ENCODE measurements at regions not wholly inside any gene's neighbourhood (a gene's known extent, or its start where the extent isn't known, plus 50 kb on each side); places are given as distances from the start of the nearest gene placed in this dataset.

DNA sequence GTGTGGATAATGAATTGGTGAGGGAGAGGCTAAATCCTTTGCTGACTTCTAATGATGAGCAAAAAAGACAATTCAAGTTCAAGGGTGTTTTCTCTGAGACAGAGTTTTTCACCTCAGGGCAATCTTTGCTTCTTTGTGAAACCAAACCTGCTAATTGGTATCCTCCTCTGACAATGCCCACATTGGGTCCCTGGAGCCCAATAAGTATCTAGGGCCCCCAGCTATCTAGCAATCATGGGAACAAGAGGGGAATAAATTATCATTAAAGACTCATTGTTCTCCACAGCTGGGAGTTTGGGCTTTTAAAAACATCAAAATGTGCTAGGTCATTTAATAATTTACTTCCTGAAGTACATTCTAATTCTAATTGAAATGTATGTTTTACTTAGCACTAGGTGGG lies 227.3 kb downstream of the TMEM167A start:
- no peak for DNase-seq (ENCODE audit: low spot score)

DNA sequence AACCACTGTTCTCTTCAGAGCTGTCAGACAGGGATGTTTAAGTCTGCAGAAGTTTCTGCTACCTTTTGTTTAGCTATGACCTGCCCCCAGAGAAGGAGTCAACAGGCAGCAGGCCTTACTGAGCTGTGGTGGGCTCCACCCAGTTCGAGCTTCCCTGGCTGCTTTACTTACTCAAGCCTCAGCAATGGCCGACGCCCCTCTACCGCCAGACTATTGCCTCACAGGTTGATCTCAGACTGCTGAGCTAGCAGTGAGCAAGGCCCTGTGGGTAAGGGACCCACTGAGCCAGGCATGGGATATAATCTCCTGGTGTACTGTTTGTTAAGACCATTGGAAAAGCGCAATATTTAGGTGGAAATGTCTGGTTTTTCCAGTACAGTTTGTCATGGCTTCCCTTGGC lies 229.6 kb downstream of the TMEM167A start:
- no peak for DNase-seq (ENCODE audit: low spot score)

DNA sequence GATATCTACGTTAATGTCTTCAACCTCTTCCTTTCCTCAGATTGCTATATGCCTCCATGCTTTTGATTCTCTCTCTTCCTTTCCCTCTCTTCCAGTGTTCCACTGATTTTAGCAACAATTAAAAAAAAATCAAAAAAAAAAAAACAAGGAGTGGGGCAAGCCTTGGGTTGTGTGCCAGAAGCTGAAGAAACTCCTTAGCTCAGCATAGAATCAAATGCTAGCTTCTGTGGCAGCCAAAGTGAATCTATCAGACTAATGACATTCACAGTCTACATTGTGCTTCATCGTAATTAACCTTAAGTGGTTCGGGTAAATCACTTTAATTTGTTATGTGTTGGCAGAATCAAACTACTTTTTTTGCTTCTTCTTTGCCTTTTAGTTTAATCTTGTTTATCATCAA lies 237.3 kb downstream of the TMEM167A start:
- DNase-seq (ENCODE audit: low spot score), result no peak

DNA sequence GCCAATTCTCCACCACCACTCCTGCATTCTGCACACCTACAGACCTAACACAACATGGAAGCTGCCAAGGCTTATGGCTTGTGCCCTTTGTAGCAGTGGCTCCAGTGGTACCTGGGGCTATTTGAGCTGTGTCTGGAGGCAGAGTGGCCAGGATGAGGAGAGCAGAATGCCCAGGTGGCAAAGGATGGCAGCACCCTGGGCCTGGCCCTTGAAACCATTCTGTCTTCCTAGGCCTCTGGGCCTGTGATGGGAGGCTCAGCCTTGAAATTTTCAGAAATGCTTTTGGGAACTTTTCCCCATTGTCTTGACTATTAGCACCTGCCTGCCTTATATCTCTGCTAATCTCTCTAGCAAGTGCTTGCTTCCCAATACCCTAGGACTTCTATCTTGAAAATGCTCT lies 241.7 kb downstream of the TMEM167A start:
- DNase-seq (ENCODE audit: low spot score), result no peak

DNA sequence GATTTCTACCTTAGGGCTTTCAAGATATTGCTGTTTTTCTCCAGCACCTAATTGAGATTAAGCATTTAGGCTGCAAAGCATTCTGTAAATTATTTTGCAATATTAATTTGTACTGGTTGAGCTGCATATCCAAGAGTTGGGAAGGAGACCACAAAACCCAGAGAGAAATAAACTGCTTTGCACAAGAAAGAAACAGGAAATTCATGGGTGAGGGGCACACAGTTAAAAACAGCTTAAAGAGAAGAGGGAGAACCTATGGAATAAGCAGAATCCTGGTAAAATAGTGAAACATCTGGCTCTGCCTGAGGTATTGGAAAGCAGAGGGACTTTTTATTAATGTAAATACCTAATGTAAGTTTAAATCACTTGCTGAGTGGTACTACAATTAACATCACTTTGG lies 243.0 kb downstream of the TMEM167A start:
- no peak for DNase-seq (ENCODE audit: low spot score)

DNA sequence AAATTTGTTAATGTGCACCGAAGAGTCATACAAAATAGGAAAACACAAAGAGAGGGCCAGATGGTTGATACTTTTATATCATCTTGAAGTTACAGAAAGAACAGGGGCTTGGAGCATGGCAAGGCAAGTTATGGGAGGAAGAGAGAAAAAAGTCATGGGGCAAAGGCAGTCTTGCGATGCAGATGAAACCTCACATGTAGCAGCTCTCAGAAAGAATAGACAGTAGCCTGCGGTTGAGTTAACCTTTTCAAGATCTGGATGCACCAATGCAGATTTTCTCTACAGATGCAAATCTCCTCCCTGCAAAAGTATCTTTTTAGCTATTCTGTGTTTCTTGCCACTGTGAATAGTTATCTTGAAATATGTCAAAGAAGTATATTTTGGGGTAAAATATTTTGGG lies 243.9 kb downstream of the TMEM167A start:
- DNase-seq (ENCODE audit: low spot score), result no peak

DNA sequence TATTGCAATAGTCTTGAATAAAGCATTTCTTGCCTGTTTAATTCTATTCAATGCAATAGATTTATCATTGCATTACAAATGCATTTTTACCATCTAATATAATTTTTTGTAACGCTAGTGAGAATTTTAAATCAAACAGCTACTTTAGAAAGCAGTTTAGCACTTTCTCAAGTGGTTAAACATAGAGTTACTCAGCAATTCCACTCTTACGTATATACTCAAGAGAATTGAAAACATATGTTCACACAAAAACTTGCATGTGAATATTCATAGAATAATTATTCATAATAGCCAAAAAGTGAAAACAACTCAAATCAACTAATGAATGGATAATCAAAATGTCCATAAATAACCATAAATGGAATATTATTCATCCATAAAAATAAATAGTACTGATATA lies 244.7 kb downstream of the TMEM167A start:
- no peak for DNase-seq (ENCODE audit: low spot score)

DNA sequence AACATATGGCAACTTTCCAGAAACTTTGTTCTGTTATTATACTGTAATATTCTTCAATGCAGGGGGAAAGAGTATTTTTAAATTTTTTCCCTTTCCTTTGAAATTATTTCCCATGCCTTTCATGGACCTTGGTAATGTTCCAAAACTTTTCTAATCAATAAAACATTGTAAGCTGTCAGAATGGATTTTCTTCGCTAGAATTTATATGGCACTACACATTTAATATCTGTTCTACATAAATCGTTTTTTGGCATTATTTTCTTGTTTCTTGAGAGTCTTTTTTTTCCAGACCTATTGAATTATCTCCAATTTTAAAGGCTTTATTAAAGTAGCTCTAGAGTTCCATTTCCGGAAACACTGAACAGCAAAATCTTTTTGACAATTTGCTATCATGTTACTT lies 249.0 kb downstream of the TMEM167A start:
- no peak for DNase-seq (ENCODE audit: low spot score)

DNA sequence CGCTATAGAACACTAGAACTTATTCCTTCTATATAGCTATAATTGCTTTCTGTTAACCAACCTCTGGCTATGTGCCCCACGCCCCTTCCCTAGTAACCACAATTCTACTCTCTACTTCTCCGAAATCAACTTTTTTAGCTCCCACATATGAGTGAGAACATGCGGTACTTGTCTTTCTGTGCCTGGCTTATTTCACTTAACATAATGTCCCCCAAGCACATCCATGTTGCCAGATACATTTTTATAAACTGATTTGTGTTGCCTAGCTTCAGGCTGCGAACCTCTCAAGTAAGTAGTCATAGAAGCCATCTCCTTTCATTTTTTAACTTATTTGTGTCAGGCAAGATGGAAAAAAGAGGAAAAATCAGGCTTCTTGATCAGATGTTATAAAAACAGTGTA lies 249.5 kb downstream of the TMEM167A start:
- no peak for DNase-seq (ENCODE audit: low spot score)

DNA sequence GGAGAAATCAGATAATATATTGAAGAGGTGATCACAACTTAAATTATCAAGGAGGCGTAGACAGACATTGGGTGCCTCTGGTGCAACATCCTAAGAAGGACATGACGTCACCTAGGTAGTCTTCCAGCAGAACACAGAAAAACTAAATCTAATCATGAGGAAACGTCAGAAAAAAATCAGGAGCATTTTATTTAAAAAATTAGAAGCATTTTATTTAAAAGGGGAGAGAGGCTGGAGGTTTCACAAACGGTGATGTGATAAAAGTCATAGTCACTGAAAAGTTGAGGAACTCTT lies 254.6 kb downstream of the TMEM167A start:
- no peak for DNase-seq (ENCODE audit: low spot score)

DNA sequence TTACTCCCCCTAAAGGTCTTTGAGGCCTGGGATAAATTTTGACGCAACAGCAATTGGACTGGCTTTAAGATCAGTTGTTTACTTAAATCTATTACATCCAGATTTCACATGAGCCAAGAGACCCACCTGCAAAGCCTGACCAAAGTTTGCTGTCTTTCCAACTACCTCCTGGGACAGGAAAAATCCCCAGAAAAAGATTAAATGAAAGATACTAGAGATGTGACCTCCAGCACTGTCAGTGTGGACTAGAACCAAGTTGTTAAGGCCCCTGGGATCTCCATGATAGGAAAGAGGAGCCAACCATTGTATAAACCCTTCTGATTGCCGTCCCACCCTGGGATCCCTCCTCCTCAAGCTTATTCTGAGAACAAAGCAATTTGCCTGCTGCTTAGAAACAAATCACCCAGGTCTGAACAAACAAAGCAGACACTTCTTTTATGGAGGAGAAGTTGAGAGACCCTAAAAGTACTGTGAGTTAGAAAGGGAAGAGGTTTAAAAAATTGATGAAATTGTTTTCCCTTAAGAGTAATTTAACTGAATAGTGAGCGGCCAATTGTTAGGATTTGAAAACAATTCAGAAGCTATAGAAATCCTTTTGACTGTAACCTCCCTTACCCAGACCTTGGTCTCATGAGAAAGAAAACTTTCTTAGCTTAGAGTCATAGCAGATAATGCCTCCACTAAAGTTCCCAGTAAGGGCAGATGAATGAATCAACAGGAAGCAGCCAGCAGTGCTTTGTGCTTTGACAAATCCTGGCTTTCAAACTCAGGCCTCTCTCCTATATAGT lies 255.2 kb downstream of the TMEM167A start:
- DNase-seq (ENCODE audit: low spot score), result no peak

DNA sequence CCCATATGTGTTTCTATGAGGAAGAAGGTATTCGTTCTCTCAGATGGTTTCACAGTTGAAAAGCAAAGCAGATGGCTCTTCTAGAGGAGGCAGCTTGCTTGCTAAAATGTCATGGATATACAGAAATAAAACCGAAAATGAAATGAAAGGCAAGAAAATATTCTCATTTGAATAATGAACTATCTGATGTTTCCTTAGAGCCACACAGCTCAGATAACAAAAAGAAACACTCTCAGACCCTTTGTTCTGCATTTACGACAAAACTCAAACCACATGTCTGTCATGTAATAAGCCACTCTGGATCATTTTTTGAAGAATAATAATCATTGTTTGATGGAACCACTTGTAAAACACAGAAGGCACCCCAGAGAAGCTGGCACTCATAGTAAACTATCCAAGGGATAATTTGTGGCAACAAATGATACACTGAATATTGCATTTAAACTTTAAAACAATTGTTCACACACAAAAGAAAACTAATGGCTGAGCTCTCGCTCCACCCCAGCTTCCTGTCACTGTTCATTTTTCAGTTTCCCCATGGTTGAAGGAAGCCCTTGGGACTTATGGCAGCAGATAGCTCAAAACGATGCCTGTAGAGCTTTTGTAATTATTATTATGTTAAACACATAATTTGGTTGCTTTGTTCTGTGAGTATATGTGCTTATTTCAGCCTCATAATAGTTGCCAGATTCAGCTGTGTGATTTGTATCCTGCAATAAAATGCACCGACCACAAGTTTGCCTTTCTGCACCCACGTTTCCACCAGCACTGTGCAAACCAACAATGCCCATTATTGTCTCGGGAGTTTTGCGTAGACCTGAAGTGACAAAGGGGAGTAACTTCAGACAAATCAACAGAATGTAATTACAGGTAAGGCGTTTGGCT lies 256.0 kb downstream of the TMEM167A start:
- no peak for DNase-seq (ENCODE audit: low spot score)

DNA sequence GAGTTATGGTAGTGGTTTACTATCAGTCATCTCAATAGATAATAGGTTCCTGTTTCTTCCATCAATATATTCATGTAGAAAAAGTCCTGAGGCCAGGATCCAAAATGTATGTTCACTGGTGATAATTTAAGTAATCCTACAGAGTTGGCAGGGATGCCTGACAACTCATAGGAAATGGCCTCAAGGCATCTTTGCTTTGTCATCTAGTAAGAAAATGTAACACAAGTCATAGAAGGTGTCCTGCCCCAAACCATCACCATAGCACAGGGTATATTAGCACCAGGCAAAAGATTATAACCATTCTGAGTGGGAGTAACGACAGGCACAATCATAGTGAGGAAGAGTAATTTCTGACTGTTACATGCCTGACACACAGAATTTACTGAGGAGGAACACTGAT lies 257.0 kb downstream of the TMEM167A start:
- no peak for DNase-seq (ENCODE audit: low spot score)

DNA sequence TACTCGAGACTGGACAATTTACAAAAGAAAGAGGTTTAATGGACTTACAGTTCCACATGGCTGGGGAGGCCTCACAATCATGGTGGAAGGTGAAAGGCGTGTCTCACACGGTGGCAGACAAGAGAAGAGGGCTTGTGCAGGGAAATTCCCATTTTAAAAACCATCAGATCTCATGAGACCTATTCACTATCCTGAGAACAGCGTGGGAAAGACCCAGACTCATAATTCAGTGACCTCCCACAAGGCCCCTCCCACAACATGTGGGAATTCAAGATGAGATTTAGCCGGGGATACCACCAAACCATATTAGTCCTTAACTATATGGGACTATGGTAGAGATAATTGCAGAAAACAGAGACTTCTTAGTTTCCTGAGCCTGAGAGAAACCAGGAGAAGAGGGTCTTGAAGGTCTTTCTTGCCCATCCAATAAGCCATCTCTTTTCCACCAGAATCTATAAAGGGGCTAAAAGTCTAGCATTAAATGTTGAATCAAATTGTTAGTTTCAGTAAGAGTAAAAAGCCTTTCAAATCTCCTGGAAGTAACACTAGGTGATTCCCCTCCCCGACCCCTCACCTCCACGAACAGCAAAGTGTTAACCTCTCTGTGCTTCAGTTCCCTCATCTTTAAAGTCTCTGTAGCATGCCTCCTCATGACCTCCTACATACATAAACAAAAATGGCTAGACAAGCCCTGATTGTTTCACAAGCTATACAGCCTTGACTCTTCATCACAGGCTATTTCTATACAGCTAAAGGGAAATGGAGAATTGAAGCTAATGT lies 259.1 kb downstream of the TMEM167A start:
- no peak for DNase-seq (ENCODE audit: low spot score)

DNA sequence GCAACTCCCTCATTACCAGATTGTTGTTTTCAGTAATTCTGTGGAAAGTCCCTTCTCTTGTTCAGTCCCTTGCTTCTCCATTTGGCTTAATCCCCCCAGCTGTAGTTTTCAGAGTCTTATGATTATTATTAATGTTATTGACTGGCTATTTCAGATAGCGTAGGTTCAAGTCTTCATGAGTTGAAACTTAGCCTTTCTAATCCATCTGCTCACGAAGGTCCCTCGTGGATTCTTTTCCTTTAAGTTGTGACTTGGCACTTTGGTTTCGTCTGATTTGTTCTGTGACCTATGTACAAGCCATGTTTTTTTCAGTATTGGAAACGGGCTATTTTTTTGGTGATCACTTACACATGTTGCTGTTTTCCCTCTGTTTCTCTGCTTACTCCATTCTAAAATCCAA lies 260.3 kb downstream of the TMEM167A start:
- DNase-seq (ENCODE audit: low spot score), result no peak

DNA sequence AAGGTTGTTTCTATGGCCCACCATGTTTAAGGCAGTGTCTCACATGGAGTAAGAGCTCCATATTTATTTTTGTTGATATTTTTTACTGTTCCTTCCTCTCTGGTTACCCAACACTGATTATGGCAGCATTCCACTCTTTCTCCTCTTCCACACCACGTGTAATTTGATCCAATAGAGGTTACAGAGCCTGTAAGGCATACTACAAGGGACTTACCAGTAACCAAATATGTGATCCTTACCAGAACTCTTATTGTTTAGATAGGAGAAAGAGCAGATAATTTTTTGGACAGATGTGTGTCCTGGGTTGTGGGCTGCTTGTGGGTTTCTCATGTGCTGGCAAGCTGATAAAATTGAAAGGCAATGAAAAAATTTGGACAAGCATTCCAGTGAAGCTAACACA lies 261.3 kb downstream of the TMEM167A start:
- DNase-seq (ENCODE audit: low spot score), result no peak

DNA sequence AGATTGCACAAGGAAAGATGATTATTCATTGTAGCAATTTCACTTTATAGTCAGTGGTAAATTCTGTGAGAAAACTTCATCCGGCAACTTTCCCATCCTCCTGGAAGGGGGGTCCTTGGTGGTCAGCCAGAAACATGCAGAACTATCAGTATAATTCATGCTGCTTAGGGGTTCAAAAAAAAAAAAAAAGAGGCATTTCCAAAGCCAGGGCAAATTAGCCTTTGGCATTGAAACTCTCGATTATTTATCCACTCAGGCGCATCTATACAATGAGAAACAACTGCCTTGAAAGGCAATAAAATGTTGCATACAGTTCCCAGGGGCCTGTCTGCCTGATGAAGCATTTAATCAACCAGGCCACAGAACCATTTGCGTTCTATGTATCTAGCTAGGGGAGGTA lies 263.3 kb downstream of the TMEM167A start:
- DNase-seq (ENCODE audit: low spot score), result no peak

DNA sequence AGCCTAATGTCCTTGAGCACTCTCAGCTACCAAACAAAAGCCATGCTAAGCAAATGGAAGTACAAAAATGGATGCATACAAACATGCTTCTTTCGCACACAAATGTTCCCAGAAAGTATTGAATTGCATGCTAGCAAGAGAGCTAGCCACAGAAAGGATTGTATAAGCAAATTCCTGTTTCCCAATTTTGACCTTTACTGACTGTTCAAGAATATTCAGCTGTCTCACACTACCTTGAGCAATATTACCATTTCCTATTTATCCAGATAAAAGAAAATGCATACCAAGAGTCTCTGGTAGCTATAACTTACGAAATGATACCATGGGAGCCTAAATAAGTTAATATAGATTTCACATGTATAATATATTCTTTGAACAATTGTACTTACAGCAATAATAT lies 264.6 kb downstream of the TMEM167A start:
- no peak for DNase-seq (ENCODE audit: low spot score)

DNA sequence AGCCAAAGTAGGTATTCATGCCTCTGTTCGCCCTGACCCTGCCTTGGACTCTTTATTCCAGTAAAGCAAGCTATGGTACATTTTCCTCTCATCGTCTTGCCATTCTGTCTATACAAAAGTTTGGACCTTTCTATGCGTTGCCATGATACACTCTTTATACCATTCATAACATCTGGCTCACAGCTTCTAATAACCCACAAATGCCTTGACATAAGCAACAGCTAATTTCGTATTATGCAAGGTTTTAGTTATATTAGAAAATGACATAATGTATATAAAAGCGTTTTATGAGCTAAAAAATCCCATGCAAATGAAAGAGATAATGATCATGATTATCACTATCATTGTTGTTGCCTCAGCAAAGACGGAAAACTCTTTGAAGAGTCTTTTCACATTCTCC lies 265.7 kb downstream of the TMEM167A start:
- no peak for DNase-seq (ENCODE audit: low spot score)

DNA sequence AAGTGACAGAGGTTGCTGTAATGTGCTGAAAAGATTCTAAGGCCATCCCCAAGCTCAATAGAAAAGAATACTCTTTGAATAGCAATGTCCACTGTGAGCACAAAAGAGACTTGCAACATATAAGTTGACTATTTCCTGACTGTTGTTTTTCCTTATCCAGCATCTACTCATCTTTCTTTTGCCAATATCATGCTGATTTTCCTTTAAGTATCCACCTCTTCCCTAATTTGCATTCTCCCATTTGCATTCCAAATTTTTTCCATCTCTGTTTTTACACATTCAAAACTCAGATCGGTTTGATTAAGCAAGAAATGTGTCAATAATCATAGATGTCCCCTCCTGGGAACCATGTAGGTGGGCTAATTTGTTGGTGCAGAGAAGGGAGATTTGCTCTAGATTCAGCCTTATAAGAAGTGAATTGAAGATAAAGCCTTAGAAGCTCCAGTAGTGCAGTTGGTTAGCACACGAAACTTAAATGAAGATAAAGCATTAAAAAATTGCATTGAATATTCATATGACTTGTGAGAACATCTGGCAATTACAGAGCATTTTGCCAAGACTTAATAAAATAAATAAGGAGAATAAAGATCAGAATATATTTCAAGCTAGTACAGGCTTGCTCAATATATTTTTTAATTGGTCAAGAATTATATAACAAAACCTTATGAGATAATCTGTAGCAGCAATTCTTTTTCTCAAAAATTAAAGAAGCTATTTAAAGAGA lies 267.6 kb downstream of the TMEM167A start:
- no peak for DNase-seq (ENCODE audit: low spot score)

DNA sequence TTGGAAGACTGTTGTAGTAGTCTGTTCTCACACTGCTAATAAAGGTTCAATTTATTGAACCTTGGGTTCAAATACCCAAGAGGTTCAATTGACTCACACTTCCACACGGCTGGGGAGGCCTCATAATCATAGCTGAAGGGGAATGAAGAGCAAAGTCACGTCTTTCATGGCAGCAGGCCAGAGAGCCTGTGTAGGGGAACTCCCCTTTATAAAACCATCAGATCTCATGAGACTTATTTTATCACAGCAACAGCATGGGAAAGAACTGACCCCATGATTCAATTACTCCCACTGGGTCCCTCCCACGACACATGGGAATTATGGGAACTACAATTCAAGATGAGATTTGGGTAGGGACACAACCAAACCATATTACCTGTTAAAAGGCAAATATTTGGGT lies 268.2 kb downstream of the TMEM167A start:
- DNase-seq (ENCODE audit: low spot score), result no peak

DNA sequence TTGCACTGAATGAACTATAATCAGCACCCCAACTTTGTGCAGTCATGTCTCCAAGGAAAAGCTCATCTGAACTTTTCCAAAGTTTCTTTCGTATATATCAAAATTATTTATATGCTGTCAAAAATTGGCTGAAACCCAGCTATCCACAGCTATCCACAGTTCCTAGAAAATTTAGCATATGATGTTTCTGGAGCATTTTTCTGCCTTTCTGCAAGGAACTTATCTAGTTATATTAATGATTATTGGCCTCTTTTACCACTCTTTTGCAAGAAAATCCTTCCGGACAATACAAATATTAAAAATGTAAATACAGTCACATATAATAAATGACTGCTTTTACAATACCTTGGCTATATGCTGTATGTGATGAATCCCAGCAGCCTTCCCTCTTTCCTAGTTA lies 270.2 kb downstream of the TMEM167A start:
- DNase-seq (ENCODE audit: low spot score), result no peak

Measured in ecto neural progenitor cell (in vitro differentiated cells).